ENCODE measurements at regions not wholly inside any gene's neighbourhood (a gene's known extent, or its start where the extent isn't known, plus 50 kb on each side); places are given as distances from the start of the nearest gene placed in this dataset.

- no peaks in the 10 kb centered on the region for H4K20me1 ChIP-seq
- no peak overlapping the region for H3K9ac ChIP-seq
- H3K9me3 ChIP-seq = no peaks in the 10 kb centered on the region
- H3K4me3 ChIP-seq = no peak overlapping the region
- no peak for TF ChIP-seq Cebpa-rat (IDR thresholded peaks at IDR 0.05)
- no peaks in the 10 kb centered on the region for H3K4me1 ChIP-seq
- no peaks in the 10 kb centered on the region for H3K36me3 ChIP-seq
- H3K27me3 ChIP-seq = no peaks in the 10 kb centered on the region
- no peak overlapping the region for H3K4me2 ChIP-seq
- H3K27ac ChIP-seq = no peak overlapping the region
Observed at GRCh38 chr5:57577432-57578175, 95.0 kb upstream of the ACTBL2 start.

GRCh38 chr5:57576317-57576716 lies 93.7 kb upstream of the ACTBL2 start:
- Histone ChIP-seq H4K20me1 (no peaks in the 10 kb centered on the region), H3K4me3 (no peak overlapping the region), H3K4me1 (no peaks in the 10 kb centered on the region), H3K4me2 (no peak overlapping the region), H3K36me3 (no peaks in the 10 kb centered on the region), H3K9me3 (no peaks in the 10 kb centered on the region), H3K27me3 (no peaks in the 10 kb centered on the region), H3K9ac (no peak overlapping the region), H3K27ac (no peak overlapping the region)
- TF ChIP-seq Cebpa-rat (IDR thresholded peaks at IDR 0.05) = no peak

GRCh38 chr5:57575839-57576238 lies 93.2 kb upstream of the ACTBL2 start:
- H3K4me2 ChIP-seq = no peak overlapping the region
- no peaks in the 10 kb centered on the region for H3K36me3 ChIP-seq
- TF ChIP-seq Cebpa-rat (IDR thresholded peaks at IDR 0.05) = no peak
- H3K27me3 ChIP-seq = no peaks in the 10 kb centered on the region
- no peak overlapping the region for H3K27ac ChIP-seq
- no peaks in the 10 kb centered on the region for H4K20me1 ChIP-seq
- H3K4me1 ChIP-seq = no peaks in the 10 kb centered on the region
- no peak overlapping the region for H3K4me3 ChIP-seq
- H3K9ac ChIP-seq = no peak overlapping the region
- no peaks in the 10 kb centered on the region for H3K9me3 ChIP-seq

GRCh38 chr5:57572461-57572860 lies 89.8 kb upstream of the ACTBL2 start:
- Histone ChIP-seq H3K27ac (no peak overlapping the region), H3K36me3 (no peaks in the 10 kb centered on the region), H4K20me1 (no peaks in the 10 kb centered on the region), H3K4me3 (no peak overlapping the region), H3K4me1 (no peaks in the 10 kb centered on the region), H3K9ac (no peak overlapping the region), H3K9me3 (no peaks in the 10 kb centered on the region), H3K4me2 (no peak overlapping the region), H3K27me3 (no peaks in the 10 kb centered on the region)
- TF ChIP-seq Cebpa-rat (IDR thresholded peaks at IDR 0.05) = no peak

- H3K27me3 ChIP-seq = no peaks in the 10 kb centered on the region
- H3K9me3 ChIP-seq = no peaks in the 10 kb centered on the region
- H3K4me3 ChIP-seq = no peak overlapping the region
- no peaks in the 10 kb centered on the region for H3K4me1 ChIP-seq
- H3K9ac ChIP-seq = no peak overlapping the region
- no peaks in the 10 kb centered on the region for H3K36me3 ChIP-seq
- TF ChIP-seq Cebpa-rat (IDR thresholded peaks at IDR 0.05) = no peak
- H3K4me2 ChIP-seq = no peak overlapping the region
- no peak overlapping the region for H3K27ac ChIP-seq
- no peaks in the 10 kb centered on the region for H4K20me1 ChIP-seq
Observed at GRCh38 chr5:57569601-57570000, 87.0 kb upstream of the ACTBL2 start.

- Histone ChIP-seq H3K36me3 (no peaks in the 10 kb centered on the region), H3K27me3 (no peaks in the 10 kb centered on the region), H4K20me1 (no peaks in the 10 kb centered on the region), H3K9me3 (no peaks in the 10 kb centered on the region), H3K4me3 (no peak overlapping the region), H3K27ac (no peak overlapping the region), H3K4me2 (no peak overlapping the region), H3K4me1 (no peaks in the 10 kb centered on the region), H3K9ac (no peak overlapping the region)
- no peak for TF ChIP-seq Cebpa-rat (IDR thresholded peaks at IDR 0.05)
Observed at GRCh38 chr5:57568136-57568535, 85.5 kb upstream of the ACTBL2 start.

- H4K20me1 ChIP-seq = no peaks in the 10 kb centered on the region
- no peak for TF ChIP-seq Cebpa-rat (IDR thresholded peaks at IDR 0.05)
- H3K4me3 ChIP-seq = no peak overlapping the region
- no peak overlapping the region for H3K27ac ChIP-seq
- H3K27me3 ChIP-seq = no peaks in the 10 kb centered on the region
- no peaks in the 10 kb centered on the region for H3K9me3 ChIP-seq
- peak overlapping the region; percentile 25 for H3K4me2 ChIP-seq
- no peak overlapping the region for H3K9ac ChIP-seq
- no peaks in the 10 kb centered on the region for H3K4me1 ChIP-seq
- no peaks in the 10 kb centered on the region for H3K36me3 ChIP-seq
Observed at GRCh38 chr5:57566914-57567313, 84.3 kb upstream of the ACTBL2 start.

- Histone ChIP-seq H3K4me2 (no peak overlapping the region), H3K4me1 (no peaks in the 10 kb centered on the region), H3K27ac (no peak overlapping the region), H3K27me3 (no peaks in the 10 kb centered on the region), H3K9ac (no peak overlapping the region), H3K36me3 (no peaks in the 10 kb centered on the region), H4K20me1 (no peaks in the 10 kb centered on the region), H3K4me3 (no peak overlapping the region), H3K9me3 (no peaks in the 10 kb centered on the region)
- no peak for TF ChIP-seq Cebpa-rat (IDR thresholded peaks at IDR 0.05)
Observed at GRCh38 chr5:57561231-57561842, 78.7 kb upstream of the ACTBL2 start.

- TF ChIP-seq Cebpa-rat (IDR thresholded peaks at IDR 0.05) = no peak
- Histone ChIP-seq H3K4me1 (no peaks in the 10 kb centered on the region), H3K27me3 (no peaks in the 10 kb centered on the region), H3K9ac (no peak overlapping the region), H3K4me2 (no peak overlapping the region), H3K36me3 (no peaks in the 10 kb centered on the region), H3K9me3 (no peaks in the 10 kb centered on the region), H3K4me3 (no peak overlapping the region), H3K27ac (no peak overlapping the region), H4K20me1 (no peaks in the 10 kb centered on the region)
Observed at GRCh38 chr5:57559110-57559635, 76.6 kb upstream of the ACTBL2 start.

GRCh38 chr5:57552033-57552432 lies 69.4 kb upstream of the ACTBL2 start:
- TF ChIP-seq Cebpa-rat (IDR thresholded peaks at IDR 0.05) = no peak
- Histone ChIP-seq H3K4me1 (no peaks in the 10 kb centered on the region), H3K4me2 (no peak overlapping the region), H3K9me3 (no peaks in the 10 kb centered on the region), H3K27ac (no peak overlapping the region), H3K27me3 (no peaks in the 10 kb centered on the region), H3K9ac (no peak overlapping the region), H3K36me3 (no peaks in the 10 kb centered on the region), H3K4me3 (no peak overlapping the region), H4K20me1 (no peaks in the 10 kb centered on the region)

Measured in BLaER1 (cell line).